ENCODE measurements at regions not wholly inside any gene's neighbourhood (a gene's known extent, or its start where the extent isn't known, plus 50 kb on each side); places are given as distances from the start of the nearest gene placed in this dataset.

- Histone ChIP-seq H3K4me3 (ENCODE audit: low read depth in 1 of 3, low read length in 3 of 3) (no peak overlapping the region), H3K9me3 (ENCODE audit: control insufficient read depth in 4 of 4, low read length in 3 of 4) (peaks cover 0 to 2% (median 0%) of the 10 kb centered on the region in 4 donors), H3K27me3 (ENCODE audit: control insufficient read depth in 4 of 4, insufficient read depth in 4 of 4, low read length in 3 of 4) (no peaks in the 10 kb centered on the region), H3K36me3 (ENCODE audit: control insufficient read depth in 4 of 4, insufficient read depth in 3 of 4, low read depth in 1 of 4, low read length in 3 of 4) (no peaks in the 10 kb centered on the region), H3K4me1 (ENCODE audit: control insufficient read depth in 4 of 4, insufficient read depth in 4 of 4, low read length in 3 of 4) (no peaks in the 10 kb centered on the region), H3K27ac (ENCODE audit: low read depth in 1 of 2, low read length in 2 of 2) (no peak overlapping the region), H3K9ac (ENCODE audit: low read depth in 1 of 2, low read length in 2 of 2) (no peak overlapping the region)
- 82% methylated on average over 1 of the region's 1 CpG for WGBS
- TF ChIP-seq HNF4G (IDR thresholded peaks at IDR 0.05), result no peak
- no peak for TF ChIP-seq REST (IDR thresholded peaks at IDR 0.05)
- no peak for TF ChIP-seq RXRA (IDR thresholded peaks at IDR 0.05)
- no peak for TF ChIP-seq TAF1 (conservative IDR thresholded peaks at IDR 0.05)
- no peak for TF ChIP-seq FOXA1 (IDR thresholded peaks at IDR 0.05)
- no peak for TF ChIP-seq JUND (IDR thresholded peaks at IDR 0.05)
- DNase-seq (ENCODE audit: low spot score), result no peak
Observed at GRCh38 chr7:85708221-85708620, 521.4 kb upstream of the SEMA3D start.

- no peak overlapping the region for H3K9ac ChIP-seq (ENCODE audit: low read depth in 1 of 2, low read length in 2 of 2)
- no peaks in the 10 kb centered on the region for H3K27me3 ChIP-seq (ENCODE audit: control insufficient read depth in 4 of 4, insufficient read depth in 4 of 4, low read length in 3 of 4)
- no peaks in the 10 kb centered on the region for H3K4me1 ChIP-seq (ENCODE audit: control insufficient read depth in 4 of 4, insufficient read depth in 4 of 4, low read length in 3 of 4)
- H3K36me3 ChIP-seq (ENCODE audit: control insufficient read depth in 4 of 4, insufficient read depth in 3 of 4, low read depth in 1 of 4, low read length in 3 of 4), result no peaks in the 10 kb centered on the region
- no peak for TF ChIP-seq EGR1 (IDR thresholded peaks at IDR 0.05; ENCODE audit: low read depth in 2 of 2)
- no peak for TF ChIP-seq GABPA (IDR thresholded peaks at IDR 0.05 in 1 of 2, conservative IDR thresholded peaks at IDR 0.05 in 1 of 2)
- TF ChIP-seq YY1 (IDR thresholded peaks at IDR 0.05), result no peak
- TF ChIP-seq JUND (IDR thresholded peaks at IDR 0.05), result no peak
- no peak for TF ChIP-seq TAF1 (conservative IDR thresholded peaks at IDR 0.05)
- no peak for TF ChIP-seq MAX (IDR thresholded peaks at IDR 0.05)
- TF ChIP-seq ATF3 (IDR thresholded peaks at IDR 0.05), result no peak
- TF ChIP-seq SP1 (IDR thresholded peaks at IDR 0.05), result no peak
- no peak overlapping the region for H3K27ac ChIP-seq (ENCODE audit: low read depth in 1 of 2, low read length in 2 of 2)
- WGBS, result 75% methylated on average over 2 of the region's 2 CpGs
- peaks cover 0 to 2% (median 0%) of the 10 kb centered on the region in 4 donors for H3K9me3 ChIP-seq (ENCODE audit: control insufficient read depth in 4 of 4, low read length in 3 of 4)
- no peak overlapping the region for H3K4me3 ChIP-seq (ENCODE audit: low read depth in 1 of 3, low read length in 3 of 3)
- no peak for DNase-seq (ENCODE audit: low spot score)
Observed at GRCh38 chr7:85705076-85705475, 518.2 kb upstream of the SEMA3D start.

GRCh38 chr7:85703251-85704010 lies 516.6 kb upstream of the SEMA3D start:
- Histone ChIP-seq H3K4me3 (ENCODE audit: low read depth in 1 of 3, low read length in 3 of 3) (no peak overlapping the region), H3K27me3 (ENCODE audit: control insufficient read depth in 4 of 4, insufficient read depth in 4 of 4, low read length in 3 of 4) (no peaks in the 10 kb centered on the region), H3K27ac (ENCODE audit: low read depth in 1 of 2, low read length in 2 of 2) (no peak overlapping the region), H3K9me3 (ENCODE audit: control insufficient read depth in 4 of 4, low read length in 3 of 4) (peaks cover 0 to 2% (median 0%) of the 10 kb centered on the region in 4 donors), H3K36me3 (ENCODE audit: control insufficient read depth in 4 of 4, insufficient read depth in 3 of 4, low read depth in 1 of 4, low read length in 3 of 4) (no peaks in the 10 kb centered on the region), H3K9ac (ENCODE audit: low read depth in 1 of 2, low read length in 2 of 2) (no peak overlapping the region), H3K4me1 (ENCODE audit: control insufficient read depth in 4 of 4, insufficient read depth in 4 of 4, low read length in 3 of 4) (no peaks in the 10 kb centered on the region)
- 77% methylated on average over 2 of the region's 2 CpGs for WGBS
- DNase-seq (ENCODE audit: low spot score), result no peak
- TF ChIP-seq TAF1 (conservative IDR thresholded peaks at IDR 0.05) (no peak), ATF3 (IDR thresholded peaks at IDR 0.05) (no peak), ZBTB33 (IDR thresholded peaks at IDR 0.05) (no peak), REST (IDR thresholded peaks at IDR 0.05) (no peak), HNF4A (conservative IDR thresholded peaks at IDR 0.05) (no peak), MAX (IDR thresholded peaks at IDR 0.05) (no peak)

Data from liver (tissue), 7 donors.